Psoas muscle (tissue), 7 donors: ENCODE measurements at regions not wholly inside any gene's neighbourhood (a gene's known extent, or its start where the extent isn't known, plus 50 kb on each side); places are given as distances from the start of the nearest gene placed in this dataset.

ENCODE experiments used
- ATAC-seq, 4 donors: fragments of 200-7000 bp; cut with Tn5 transposase; one replicate each; pipeline ENCODE4 v1.9.1; 2020; ENCODE audit warnings: moderate library complexity in 3 of 4, mild to moderate bottlenecking in 2 of 4
- DNase-seq, 2 donors: peaks; one replicate each; pipeline ENCODE4 v3.0.0-alpha.2; 2020
- H3K27ac ChIP-seq: fragments of 200-600 bp; one replicate; pipeline ENCODE4 v1.8.0; 2022
- H3K27me3 ChIP-seq, 3 donors: fragments of 200-600 bp in 1 of 3; one replicate each; pipeline versions ENCODE4 v1.6.1 to v1.8.0; 2013 to 2022; ENCODE audit warnings: low read length in 2 of 3, mild to moderate bottlenecking in 2 of 3, moderate library complexity in 1 of 3; ENCODE audit not compliant: insufficient read depth in 3 of 3
- H3K36me3 ChIP-seq, 2 donors: fragments of 200-600 bp in 1 of 2; one replicate each; pipeline versions ENCODE4 v1.6.1 to v1.8.0; 2013 to 2022; ENCODE audit warnings: low read depth in 1 of 2, mild to moderate bottlenecking in 1 of 2, moderate library complexity in 1 of 2; ENCODE audit not compliant: insufficient read depth in 1 of 2
- H3K4me1 ChIP-seq: fragments of 200-600 bp; one replicate; pipeline ENCODE4 v1.8.0; 2022
- H3K4me3 ChIP-seq: fragments of 200-600 bp; one replicate; pipeline ENCODE4 v1.8.0; 2022; ENCODE audit warnings: mild to moderate bottlenecking
- H3K9me3 ChIP-seq: fragments of 200-600 bp; one replicate; pipeline ENCODE4 v1.8.0; 2022
- CTCF ChIP-seq: fragments of 200-600 bp; IDR thresholded peaks from one replicate; pipeline ENCODE4 v1.8.0; 2022; ENCODE audit warnings: antibody characterized with exemption
- WGBS, 3 donors: extraction: QIAGEN DNeasy Blood & Tissue Kit; methylation state at CpG; one replicate each; pipeline versions ENCODE4 v1.1.6 to v1.1.7; 2013; 5-methylcytosine and 5-hydroxymethylcytosine counted together
- intact Hi-C, 2 donors: fragments of 100-400 bp; cut with DNase I; formaldehyde crosslinking; loops; one replicate each; pipeline versions ENCODE4 v1.11.0 to v1.14.2; 2022
- donor health status: healthy with polysubstance abuse.
- donor health status: DM: no; HTN: no; CAD: no; lungs with moderate emphysema.
- donor health status: Bipolar disorder and iron deficiency.
- donor health status: healthy.
- donor health status: DM: yes; HTN: yes; CAD: no.
- donor health status: DM: no; HTN: no; CAD: no.
- donor health status: DM: yes; HTN: yes; CAD: no.

- Histone ChIP-seq H3K36me3 (no peaks in the 10 kb centered on the region), H3K27ac (no peak overlapping the region), H3K27me3 (no peaks in the 10 kb centered on the region), H3K4me1 (no peaks in the 10 kb centered on the region), H3K9me3 (no peaks in the 10 kb centered on the region), H3K4me3 (no peak overlapping the region)
- DNase-seq (no peak), ATAC-seq (no peak)
- 42 to 60% (median 46%) methylated on average over 4 of the region's 4 CpGs for WGBS, 3 donors
- intact Hi-C loops = no loop called here
- no peak for TF ChIP-seq CTCF
Observed at GRCh38 chr3:1528621-1529020, 435.8 kb downstream of the CNTN6 start.

- Histone ChIP-seq H3K9me3 (no peaks in the 10 kb centered on the region), H3K27me3 (no peaks in the 10 kb centered on the region), H3K4me3 (no peak overlapping the region), H3K36me3 (no peaks in the 10 kb centered on the region), H3K27ac (no peak overlapping the region), H3K4me1 (no peaks in the 10 kb centered on the region)
- no peak for TF ChIP-seq CTCF
- WGBS, 3 donors = 55 to 63% (median 59%) methylated on average over 4 of the region's 4 CpGs
- no peak for ATAC-seq
- intact Hi-C loops = no loop called here
- DNase-seq = no peak
Observed at GRCh38 chr3:1529676-1530075, 436.9 kb downstream of the CNTN6 start.

- H3K4me1 ChIP-seq = no peaks in the 10 kb centered on the region
- H3K27ac ChIP-seq = no peak overlapping the region
- no peak for TF ChIP-seq CTCF
- no peak for DNase-seq
- no peaks in the 10 kb centered on the region for H3K36me3 ChIP-seq
- no peak for ATAC-seq
- intact Hi-C loops = no loop called here
- peaks cover 5% of the 10 kb centered on the region for H3K9me3 ChIP-seq
- no peak overlapping the region for H3K4me3 ChIP-seq
- H3K27me3 ChIP-seq = no peaks in the 10 kb centered on the region
Observed at GRCh38 chr3:1531981-1532380, 439.2 kb downstream of the CNTN6 start.

- ATAC-seq = no peak
- no peak for TF ChIP-seq CTCF
Observed at GRCh38 chr3:1532935-1533606, 440.2 kb downstream of the CNTN6 start.

GRCh38 chr3:1533763-1534162 lies 440.9 kb downstream of the CNTN6 start:
- 75 to 86% (median 78%) methylated on average over 2 of the region's 2 CpGs for WGBS, 3 donors
- H3K36me3 ChIP-seq = no peaks in the 10 kb centered on the region
- intact Hi-C loops = no loop called here

More at GRCh38 chr3:1532935-1533606, 440.2 kb downstream of the CNTN6 start:
- no peak overlapping the region for H3K4me3 ChIP-seq
- no peaks in the 10 kb centered on the region for H3K4me1 ChIP-seq
- H3K36me3 ChIP-seq = no peaks in the 10 kb centered on the region
- intact Hi-C loops = no loop called here
- no peaks in the 10 kb centered on the region for H3K27me3 ChIP-seq
- no peak for DNase-seq
- WGBS, 3 donors = 88 to 93% (median 88%) methylated on average over 4 of the region's 4 CpGs
- no peak overlapping the region for H3K27ac ChIP-seq
- peaks cover 5% of the 10 kb centered on the region for H3K9me3 ChIP-seq

More at GRCh38 chr3:1533763-1534162, 440.9 kb downstream of the CNTN6 start:
- TF ChIP-seq CTCF = no peak
- H3K9me3 ChIP-seq = peaks cover 5% of the 10 kb centered on the region
- DNase-seq = no peak
- ATAC-seq = no peak
- H3K4me3 ChIP-seq = no peak overlapping the region
- no peaks in the 10 kb centered on the region for H3K4me1 ChIP-seq
- H3K27ac ChIP-seq = no peak overlapping the region
- no peaks in the 10 kb centered on the region for H3K27me3 ChIP-seq
